ENCODE measurements at regions not wholly inside any gene's neighbourhood (a gene's known extent, or its start where the extent isn't known, plus 50 kb on each side); places are given as distances from the start of the nearest gene placed in this dataset.

- TF ChIP-seq CTCF (conservative IDR thresholded peaks at IDR 0.05 in 1 of 2, IDR thresholded peaks at IDR 0.05 in 1 of 2; ENCODE audit: extremely low read depth in 1 of 2, insufficient read depth in 1 of 2, low read depth in 1 of 2, low read length in 2 of 2), result no peak
- no peak for TF ChIP-seq EZH2 (IDR thresholded peaks at IDR 0.05; ENCODE audit: borderline replicate concordance, low read length)
Measured at GRCh38 chr17:34699181-34699580, 119.8 kb downstream of the TMEM132E start.

All from mammary epithelial cell (primary cell).